Peyer's patch (tissue), 4 donors: ENCODE measurements at regions not wholly inside any gene's neighbourhood (a gene's known extent, or its start where the extent isn't known, plus 50 kb on each side); places are given as distances from the start of the nearest gene placed in this dataset.

Source experiments
- DNase-seq, 3 donors: peaks; one replicate each; pipeline ENCODE4 v3.0.0-alpha.2; 2017 to 2019
- H3K27ac ChIP-seq, 4 donors: fragments of 200-600 bp; sonication (generic); one replicate each; pipeline ENCODE4 v1.5.1; 2016 to 2019
- H3K27me3 ChIP-seq, 2 donors: fragments of 200-600 bp; sonication (generic); one replicate each; pipeline ENCODE4 v1.5.1; 2019
- H3K36me3 ChIP-seq, 3 donors: fragments of 200-600 bp; sonication (generic); one replicate each; pipeline ENCODE4 v1.5.1; 2016 to 2019
- H3K4me1 ChIP-seq, 4 donors: fragments of 200-600 bp; sonication (generic); one replicate each; pipeline ENCODE4 v1.5.1; 2016 to 2019
- H3K4me3 ChIP-seq, 4 donors: fragments of 200-600 bp; sonication (generic); 1 replicate in 3 of 4; 2 replicates in 1 of 4; pipeline ENCODE4 v1.5.1; 2016 to 2019; ENCODE audit warnings: mild to moderate bottlenecking in 1 of 4
- H3K9me3 ChIP-seq, 4 donors: fragments of 200-600 bp; sonication (generic); one replicate each; pipeline ENCODE4 v1.5.1; 2016 to 2019; ENCODE audit warnings: mild to moderate bottlenecking in 1 of 4
- POLR2A ChIP-seq, 2 donors: fragments of 450-650 bp; IDR thresholded peaks; one replicate each; pipeline ENCODE4 v1.5.1; 2017; ENCODE audit warnings: antibody characterized with exemption in 2 of 2, mild to moderate bottlenecking in 2 of 2, moderate library complexity in 2 of 2
- TF ChIP-seq, protein P1 (sequence below), 6 experiments: fragments of 450-650 bp in 4 of 6; fragments of 200-600 bp in 2 of 6; sonication (generic) in 1 of 6; IDR thresholded peaks; one replicate each; pipeline ENCODE4 v1.5.1; 2017 to 2019; ENCODE audit warnings: antibody characterized with exemption in 6 of 6, mild to moderate bottlenecking in 3 of 6, moderate library complexity in 1 of 6

DNA sequence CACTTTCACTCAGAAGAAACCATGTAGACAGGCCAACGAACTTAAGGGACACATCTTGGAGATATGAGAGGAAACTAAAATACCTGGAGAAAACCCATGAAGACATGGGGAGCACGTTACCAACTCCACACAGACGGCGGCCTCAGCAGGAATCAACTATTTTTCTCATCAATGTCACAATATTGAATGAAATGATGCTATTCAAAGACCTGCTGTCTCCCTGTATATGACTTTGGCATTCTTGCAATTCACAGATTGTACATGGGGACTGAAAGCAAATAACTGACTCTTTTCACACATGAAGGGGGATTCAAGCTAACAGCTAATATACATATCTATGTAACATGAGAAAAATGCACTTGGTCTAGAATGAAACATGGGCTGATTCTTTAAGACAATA is 869.0 kb downstream of the NXPH1 start:
- no peaks in the 10 kb centered on the region for H3K4me1 ChIP-seq
- no peak for DNase-seq
- TF ChIP-seq, protein P1, sequence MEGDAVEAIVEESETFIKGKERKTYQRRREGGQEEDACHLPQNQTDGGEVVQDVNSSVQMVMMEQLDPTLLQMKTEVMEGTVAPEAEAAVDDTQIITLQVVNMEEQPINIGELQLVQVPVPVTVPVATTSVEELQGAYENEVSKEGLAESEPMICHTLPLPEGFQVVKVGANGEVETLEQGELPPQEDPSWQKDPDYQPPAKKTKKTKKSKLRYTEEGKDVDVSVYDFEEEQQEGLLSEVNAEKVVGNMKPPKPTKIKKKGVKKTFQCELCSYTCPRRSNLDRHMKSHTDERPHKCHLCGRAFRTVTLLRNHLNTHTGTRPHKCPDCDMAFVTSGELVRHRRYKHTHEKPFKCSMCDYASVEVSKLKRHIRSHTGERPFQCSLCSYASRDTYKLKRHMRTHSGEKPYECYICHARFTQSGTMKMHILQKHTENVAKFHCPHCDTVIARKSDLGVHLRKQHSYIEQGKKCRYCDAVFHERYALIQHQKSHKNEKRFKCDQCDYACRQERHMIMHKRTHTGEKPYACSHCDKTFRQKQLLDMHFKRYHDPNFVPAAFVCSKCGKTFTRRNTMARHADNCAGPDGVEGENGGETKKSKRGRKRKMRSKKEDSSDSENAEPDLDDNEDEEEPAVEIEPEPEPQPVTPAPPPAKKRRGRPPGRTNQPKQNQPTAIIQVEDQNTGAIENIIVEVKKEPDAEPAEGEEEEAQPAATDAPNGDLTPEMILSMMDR (IDR thresholded peaks at IDR 0.05) = no peak
- TF ChIP-seq POLR2A (IDR thresholded peaks at IDR 0.05) = no peak
- no peak overlapping the region for H3K27ac ChIP-seq
- H3K36me3 ChIP-seq = no peaks in the 10 kb centered on the region
- peaks cover 0 to 4% (median 0%) of the 10 kb centered on the region in 4 donors for H3K9me3 ChIP-seq
- H3K27me3 ChIP-seq = no peaks in the 10 kb centered on the region
- H3K4me3 ChIP-seq = no peak overlapping the region

DNA sequence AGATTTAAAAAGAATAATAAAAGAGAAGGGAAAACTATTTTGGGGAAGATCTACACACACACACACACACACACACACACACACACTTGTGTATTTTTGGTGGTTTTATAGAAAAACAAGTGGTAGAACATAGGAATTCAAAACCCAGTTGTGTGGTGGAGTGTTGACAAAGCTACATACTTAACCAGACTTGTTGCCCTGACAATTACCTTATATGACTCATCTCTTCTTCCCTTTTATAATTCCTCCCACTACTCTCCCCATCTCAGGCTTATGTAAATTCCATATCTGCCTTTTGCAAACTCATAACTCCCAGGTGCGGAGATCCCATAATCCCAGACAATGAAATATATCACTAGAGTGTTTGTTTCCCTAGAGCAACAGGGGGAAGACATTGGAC is 873.7 kb downstream of the NXPH1 start:
- H3K27me3 ChIP-seq = no peaks in the 10 kb centered on the region
- TF ChIP-seq POLR2A (IDR thresholded peaks at IDR 0.05) = no peak
- TF ChIP-seq, protein P1 (IDR thresholded peaks at IDR 0.05) = no peak
- no peak overlapping the region for H3K4me3 ChIP-seq
- no peaks in the 10 kb centered on the region for H3K9me3 ChIP-seq
- DNase-seq = no peak
- no peaks in the 10 kb centered on the region for H3K4me1 ChIP-seq
- no peak overlapping the region for H3K27ac ChIP-seq
- H3K36me3 ChIP-seq = no peaks in the 10 kb centered on the region

DNA sequence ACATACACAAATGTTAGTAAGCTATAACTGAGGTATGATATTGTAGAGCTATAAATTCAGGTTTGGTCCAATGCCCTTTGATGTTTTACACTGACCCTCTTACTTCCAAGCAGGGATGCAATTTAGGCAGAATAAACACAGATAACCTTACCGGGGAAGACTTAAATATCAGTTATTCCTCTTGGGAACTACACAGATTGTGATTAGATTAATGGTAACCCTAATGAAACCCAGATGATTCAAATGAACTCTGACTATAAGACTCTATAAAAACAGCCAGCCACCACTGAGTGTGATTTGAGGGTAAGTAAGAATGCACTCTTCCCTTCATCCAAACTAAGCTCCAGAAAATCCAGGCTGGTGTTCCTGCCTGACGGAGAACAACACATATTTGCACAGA is 891.1 kb downstream of the NXPH1 start:
- no peak for TF ChIP-seq POLR2A (IDR thresholded peaks at IDR 0.05)
- TF ChIP-seq, protein P1 (IDR thresholded peaks at IDR 0.05) = no peak
- H3K27ac ChIP-seq = no peak overlapping the region
- H3K36me3 ChIP-seq = no peaks in the 10 kb centered on the region
- no peak overlapping the region for H3K4me3 ChIP-seq
- H3K27me3 ChIP-seq = no peaks in the 10 kb centered on the region
- DNase-seq = no peak
- H3K4me1 ChIP-seq = no peaks in the 10 kb centered on the region
- H3K9me3 ChIP-seq = no peaks in the 10 kb centered on the region

DNA sequence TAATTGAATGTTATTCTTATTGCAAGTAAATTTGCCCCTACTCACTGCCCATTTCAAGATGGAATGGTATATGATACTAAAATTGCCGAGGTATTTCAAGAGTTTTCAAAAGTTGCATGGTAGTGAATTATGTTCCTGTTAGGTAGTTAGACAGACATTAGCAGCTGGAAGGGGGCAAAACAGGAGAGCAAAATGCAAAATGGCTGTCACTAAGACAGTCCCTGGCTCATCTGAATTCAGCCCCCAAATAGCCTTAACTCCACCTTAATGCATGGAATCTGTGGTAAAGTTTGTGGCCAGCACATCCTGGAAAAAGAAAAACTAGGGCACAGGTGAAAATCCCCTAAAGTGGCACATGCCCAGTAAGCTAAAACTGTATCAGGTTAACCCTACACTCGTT is 894.9 kb downstream of the NXPH1 start:
- Histone ChIP-seq H3K9me3 (no peaks in the 10 kb centered on the region), H3K4me1 (no peaks in the 10 kb centered on the region), H3K27ac (no peak overlapping the region), H3K27me3 (no peaks in the 10 kb centered on the region), H3K36me3 (no peaks in the 10 kb centered on the region), H3K4me3 (no peak overlapping the region)
- DNase-seq = no peak
- TF ChIP-seq, protein P1 (IDR thresholded peaks at IDR 0.05) = no peak
- no peak for TF ChIP-seq POLR2A (IDR thresholded peaks at IDR 0.05)

DNA sequence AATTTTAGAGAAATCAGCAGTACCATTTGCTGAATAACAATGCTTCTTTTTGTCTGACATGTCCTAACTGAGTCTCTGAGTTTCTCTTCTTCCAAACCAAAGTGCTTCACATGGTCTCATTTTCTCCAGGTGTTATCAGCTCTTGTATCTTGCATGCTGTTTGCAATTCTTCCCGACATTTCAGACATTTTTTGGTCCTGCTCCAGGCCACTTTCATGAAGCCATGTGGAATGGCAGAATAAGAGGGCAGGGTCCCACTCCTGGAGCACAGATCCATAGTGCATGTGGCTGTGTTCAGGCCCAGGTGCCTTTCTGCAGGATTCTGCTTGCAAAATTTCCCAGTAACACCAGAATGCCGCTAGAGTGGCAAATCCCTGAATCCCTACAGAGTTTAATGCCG is 916.2 kb downstream of the NXPH1 start:
- H3K27ac ChIP-seq = no peak overlapping the region
- H3K4me1 ChIP-seq = no peaks in the 10 kb centered on the region
- no peak overlapping the region for H3K4me3 ChIP-seq
- no peaks in the 10 kb centered on the region for H3K36me3 ChIP-seq
- DNase-seq = no peak
- no peaks in the 10 kb centered on the region for H3K9me3 ChIP-seq
- no peaks in the 10 kb centered on the region for H3K27me3 ChIP-seq
- TF ChIP-seq POLR2A (IDR thresholded peaks at IDR 0.05) = no peak
- TF ChIP-seq, protein P1 (IDR thresholded peaks at IDR 0.05) = no peak

DNA sequence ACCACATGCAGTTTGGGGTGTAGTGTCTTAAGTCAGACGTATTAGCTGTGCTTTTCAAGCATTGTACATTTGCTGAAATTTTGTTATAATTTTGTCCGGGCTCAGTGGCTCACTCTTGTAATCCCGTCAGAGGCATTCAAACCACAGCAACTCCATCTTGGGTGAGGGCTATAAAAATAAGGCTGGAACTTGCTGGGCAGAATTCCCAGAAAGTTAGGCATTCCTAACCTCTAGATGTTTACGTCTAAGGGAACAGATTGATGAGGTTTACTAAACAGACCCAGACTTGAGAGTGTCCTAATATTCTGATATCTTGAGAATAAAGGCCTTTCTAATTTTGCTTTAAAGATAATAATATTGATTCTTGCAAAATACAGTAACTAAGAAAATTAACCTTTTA is 957.8 kb downstream of the NXPH1 start:
- DNase-seq = no peak
- no peaks in the 10 kb centered on the region for H3K27me3 ChIP-seq
- no peaks in the 10 kb centered on the region for H3K4me1 ChIP-seq
- H3K36me3 ChIP-seq = no peaks in the 10 kb centered on the region
- TF ChIP-seq, protein P1 (IDR thresholded peaks at IDR 0.05) = no peak
- H3K9me3 ChIP-seq = peaks cover 0 to 4% (median 0%) of the 10 kb centered on the region in 4 donors
- H3K4me3 ChIP-seq = no peak overlapping the region
- H3K27ac ChIP-seq = no peak overlapping the region
